Caco-2 (cell line): ENCODE measurements at regions not wholly inside any gene's neighbourhood (a gene's known extent, or its start where the extent isn't known, plus 50 kb on each side); places are given as distances from the start of the nearest gene placed in this dataset.

Source experiments
- BruUV-seq: library from RNA; stranded (reverse); fragments of 400-500 nt; replicated peaks from 2 replicates; lab custom pipeline; 2021; lab: Mats Ljungman, UMichigan
- CTCF ChIA-PET: fragments of 300-600 bp; sonication (Branson Sonifier 250); formaldehyde crosslinking; loops from one replicate; lab custom pipeline; 2022; ENCODE audit warnings: antibody characterized with exemption; lab: Charles Lee
- POLR2A ChIA-PET: fragments of 300-600 bp; sonication (Branson Sonifier 250); formaldehyde crosslinking; loops from one replicate; lab custom pipeline; 2022; ENCODE audit warnings: antibody characterized with exemption; lab: Charles Lee
- DNase-seq, 2 experiments: peaks; one replicate each; pipeline versions ENCODE4 v3.0.0 to v3.0.0-alpha.2; 2020 to 2022
- H3K27me3 ChIP-seq: replicated peaks from 2 replicates; pipeline ENCODE4 v1.6.0; 2011; ENCODE audit warnings: low read length; ENCODE audit not compliant: control insufficient read depth, insufficient read depth
- H3K36me3 ChIP-seq: 2 replicates; pipeline ENCODE4 v1.5.1; 2011; ENCODE audit warnings: low read length; ENCODE audit not compliant: control insufficient read depth, insufficient read depth
- H3K4me1 ChIP-seq: fragments of 250-450 bp; sonication (Bioruptor Pico); 2 replicates; pipeline ENCODE4 v1.5.1; 2020; ENCODE audit warnings: mild to moderate bottlenecking
- H3K4me3 ChIP-seq: 2 replicates; pipeline ENCODE4 v1.5.1; 2011; ENCODE audit warnings: low read depth, mild to moderate bottlenecking, control low read depth, low read length
- H3K9me3 ChIP-seq: fragments of 250-450 bp; sonication (Bioruptor Pico); 2 replicates; pipeline ENCODE4 v1.5.1; 2020; ENCODE audit warnings: mild to moderate bottlenecking, moderate library complexity
- H3K27ac Mint-ChIP-seq: one replicate; pipeline ENCODE4 v1.8.0; 2022; ENCODE audit warnings: mixed read lengths; ENCODE audit not compliant: unreplicated experiment
- H3K27me3 Mint-ChIP-seq: one replicate; pipeline ENCODE4 v1.8.0; 2022; ENCODE audit warnings: mixed read lengths; ENCODE audit not compliant: insufficient read depth, unreplicated experiment
- H3K36me3 Mint-ChIP-seq: one replicate; pipeline ENCODE4 v1.8.0; 2022; ENCODE audit warnings: mild to moderate bottlenecking, mixed read lengths; ENCODE audit not compliant: insufficient read depth, unreplicated experiment
- H3K4me1 Mint-ChIP-seq: one replicate; pipeline ENCODE4 v1.8.0; 2022; ENCODE audit warnings: low read depth, mixed read lengths; ENCODE audit not compliant: unreplicated experiment
- H3K4me3 Mint-ChIP-seq: one replicate; pipeline ENCODE4 v1.8.0; 2022; ENCODE audit warnings: mild to moderate bottlenecking, moderate library complexity, mixed read lengths; ENCODE audit not compliant: unreplicated experiment
- H3K9me3 Mint-ChIP-seq: one replicate; pipeline ENCODE4 v1.8.0; 2022; ENCODE audit warnings: mixed read lengths; ENCODE audit not compliant: unreplicated experiment
- intact Hi-C: fragments of 100-400 bp; cut with micrococcal nuclease; formaldehyde crosslinking; loops from one replicate; pipeline ENCODE4 v1.10.0; 2022; ENCODE audit not compliant: unreplicated experiment
- TF ChIP-seq, protein P1 (sequence below), 2 experiments: fragments of 200-600 bp in 1 of 2; IDR thresholded peaks; 1 replicate in 1 of 2; 2 replicates in 1 of 2; pipeline versions ENCODE4 v1.5.1 to v1.8.0; 2011 to 2022; ENCODE audit warnings: antibody characterized with exemption in 1 of 2, control low read depth in 1 of 2, inconsistent platforms in 1 of 2, low read depth in 1 of 2, low read length in 1 of 2, mild to moderate bottlenecking in 1 of 2, moderate library complexity in 1 of 2; ENCODE audit not compliant: insufficient read depth in 1 of 2, severe bottlenecking in 1 of 2, unreplicated experiment in 1 of 2

DNA sequence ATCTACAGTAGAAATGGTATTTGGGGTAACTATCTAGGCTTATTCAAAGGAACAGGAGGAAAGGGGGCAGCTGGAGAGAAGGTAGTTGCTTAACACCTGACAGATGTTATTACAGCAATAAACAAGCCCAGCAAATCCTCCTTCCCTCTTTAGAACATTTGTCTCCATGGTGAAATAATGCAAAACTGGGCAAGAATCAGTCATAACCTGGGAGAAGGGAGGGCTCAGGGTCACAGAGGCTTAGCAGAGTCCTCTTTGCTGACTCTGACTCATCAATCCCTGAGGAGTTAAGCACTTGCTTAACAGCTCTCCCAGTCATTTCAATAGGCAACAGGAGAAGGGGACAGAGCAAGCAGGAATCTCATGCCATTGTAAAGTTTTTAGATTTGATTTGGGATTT, 230.3 kb downstream of the IBTK start:
- intact Hi-C loops, result no loop called here
- H3K27me3 ChIP-seq, result no peaks in the 10 kb centered on the region
- H3K27me3 Mint-ChIP-seq, result no peaks in the 10 kb centered on the region
- H3K36me3 ChIP-seq, result no peaks in the 10 kb centered on the region
- no TSS peak for BruUV-seq
- H3K36me3 Mint-ChIP-seq, result no peaks in the 10 kb centered on the region
- no peak overlapping the region for H3K4me3 Mint-ChIP-seq
- no peak overlapping the region for H3K27ac Mint-ChIP-seq
- ChIA-PET POLR2A (no interaction called here), CTCF (interaction anchor here (0.6 kb wide), 1 partner anchor 156 kb away, joined by 3 read pairs; no protein-coding TSS in a partner anchor)
- DNase-seq, result peak; percentile 52 to 56
- no peaks in the 10 kb centered on the region; the same call in 1 of the 2 replicates for H3K9me3 ChIP-seq
- H3K4me1 Mint-ChIP-seq, result no peaks in the 10 kb centered on the region
- peaks cover 4% of the 10 kb centered on the region for H3K4me1 ChIP-seq
- H3K9me3 Mint-ChIP-seq, result no peaks in the 10 kb centered on the region
- TF ChIP-seq, protein P1, sequence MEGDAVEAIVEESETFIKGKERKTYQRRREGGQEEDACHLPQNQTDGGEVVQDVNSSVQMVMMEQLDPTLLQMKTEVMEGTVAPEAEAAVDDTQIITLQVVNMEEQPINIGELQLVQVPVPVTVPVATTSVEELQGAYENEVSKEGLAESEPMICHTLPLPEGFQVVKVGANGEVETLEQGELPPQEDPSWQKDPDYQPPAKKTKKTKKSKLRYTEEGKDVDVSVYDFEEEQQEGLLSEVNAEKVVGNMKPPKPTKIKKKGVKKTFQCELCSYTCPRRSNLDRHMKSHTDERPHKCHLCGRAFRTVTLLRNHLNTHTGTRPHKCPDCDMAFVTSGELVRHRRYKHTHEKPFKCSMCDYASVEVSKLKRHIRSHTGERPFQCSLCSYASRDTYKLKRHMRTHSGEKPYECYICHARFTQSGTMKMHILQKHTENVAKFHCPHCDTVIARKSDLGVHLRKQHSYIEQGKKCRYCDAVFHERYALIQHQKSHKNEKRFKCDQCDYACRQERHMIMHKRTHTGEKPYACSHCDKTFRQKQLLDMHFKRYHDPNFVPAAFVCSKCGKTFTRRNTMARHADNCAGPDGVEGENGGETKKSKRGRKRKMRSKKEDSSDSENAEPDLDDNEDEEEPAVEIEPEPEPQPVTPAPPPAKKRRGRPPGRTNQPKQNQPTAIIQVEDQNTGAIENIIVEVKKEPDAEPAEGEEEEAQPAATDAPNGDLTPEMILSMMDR (IDR thresholded peaks at IDR 0.05; ENCODE audit: insufficient read depth in 1 of 2, low read depth in 1 of 2, low read length in 1 of 2, severe bottlenecking in 1 of 2, unreplicated experiment in 1 of 2), result no peak
- H3K4me3 ChIP-seq, result no peak overlapping the region

DNA sequence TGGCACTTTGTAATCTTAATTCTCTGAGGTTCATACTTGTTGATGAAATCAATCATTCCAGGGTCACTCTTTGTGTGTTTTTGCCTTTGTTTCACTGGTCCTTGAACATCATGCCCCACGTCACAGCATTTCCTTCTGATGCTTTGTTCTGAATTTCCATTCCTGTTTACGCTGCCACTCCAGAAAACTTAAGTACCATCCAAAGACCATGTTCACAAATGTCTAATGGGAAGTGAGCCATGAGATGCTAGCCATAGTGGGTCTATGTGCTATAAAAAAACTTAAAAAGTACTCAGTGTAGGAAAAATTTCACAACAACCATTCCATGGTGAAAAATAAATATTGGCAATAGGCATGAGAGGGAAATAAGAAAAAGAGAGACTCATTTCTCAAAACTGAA, 232.0 kb downstream of the IBTK start:
- TF ChIP-seq, protein P1 (IDR thresholded peaks at IDR 0.05; ENCODE audit: insufficient read depth in 1 of 2, low read depth in 1 of 2, low read length in 1 of 2, severe bottlenecking in 1 of 2, unreplicated experiment in 1 of 2), result no peak
- H3K9me3 Mint-ChIP-seq, result no peaks in the 10 kb centered on the region
- no peaks in the 10 kb centered on the region for H3K27me3 Mint-ChIP-seq
- ChIA-PET POLR2A (no interaction called here), CTCF (no interaction called here)
- H3K36me3 ChIP-seq, result no peaks in the 10 kb centered on the region
- BruUV-seq, result no TSS peak
- H3K36me3 Mint-ChIP-seq, result no peaks in the 10 kb centered on the region
- no peak for DNase-seq
- H3K27ac Mint-ChIP-seq, result no peak overlapping the region
- intact Hi-C loops, result no loop called here
- H3K27me3 ChIP-seq, result no peaks in the 10 kb centered on the region
- no peak overlapping the region for H3K4me3 Mint-ChIP-seq
- H3K4me1 ChIP-seq, result no peaks in the 10 kb centered on the region
- no peaks in the 10 kb centered on the region for H3K4me1 Mint-ChIP-seq
- no peaks in the 10 kb centered on the region; the same call in 1 of the 2 replicates for H3K9me3 ChIP-seq
- no peak overlapping the region for H3K4me3 ChIP-seq

DNA sequence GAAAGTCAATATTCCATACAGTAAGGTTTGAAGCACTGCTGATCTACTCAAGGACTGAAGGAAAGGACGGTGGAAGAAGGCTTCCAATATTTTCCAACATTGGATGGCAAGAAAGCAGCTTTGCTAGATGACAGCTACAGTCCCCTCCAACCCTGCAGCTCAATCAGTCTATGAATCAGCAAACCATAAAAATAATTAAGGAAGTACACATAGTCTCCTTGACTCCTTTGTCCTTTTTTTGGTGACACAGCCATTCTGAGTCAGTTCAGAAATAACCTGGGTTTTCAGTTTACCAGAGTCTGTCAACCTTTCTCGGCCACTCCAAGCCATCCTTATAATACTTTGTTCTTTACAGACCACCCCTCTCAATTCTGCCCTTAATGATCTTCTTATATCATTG, 232.5 kb downstream of the IBTK start:
- Mint-ChIP-seq H3K36me3 (no peaks in the 10 kb centered on the region), H3K4me1 (no peaks in the 10 kb centered on the region), H3K27me3 (no peaks in the 10 kb centered on the region), H3K27ac (no peak overlapping the region), H3K4me3 (no peak overlapping the region), H3K9me3 (no peaks in the 10 kb centered on the region)
- DNase-seq, result no peak
- CTCF ChIA-PET, result no interaction called here
- Histone ChIP-seq H3K36me3 (no peaks in the 10 kb centered on the region), H3K4me1 (no peaks in the 10 kb centered on the region), H3K9me3 (peaks cover 1% of the 10 kb centered on the region), H3K27me3 (no peaks in the 10 kb centered on the region), H3K4me3 (no peak overlapping the region)
- POLR2A ChIA-PET, result no interaction called here
- intact Hi-C loops, result no loop called here
- BruUV-seq, result no TSS peak
- TF ChIP-seq, protein P1 (IDR thresholded peaks at IDR 0.05; ENCODE audit: insufficient read depth in 1 of 2, low read depth in 1 of 2, low read length in 1 of 2, severe bottlenecking in 1 of 2, unreplicated experiment in 1 of 2), result no peak
